ENCODE measurements at regions not wholly inside any gene's neighbourhood (a gene's known extent, or its start where the extent isn't known, plus 50 kb on each side); places are given as distances from the start of the nearest gene placed in this dataset.

DNA sequence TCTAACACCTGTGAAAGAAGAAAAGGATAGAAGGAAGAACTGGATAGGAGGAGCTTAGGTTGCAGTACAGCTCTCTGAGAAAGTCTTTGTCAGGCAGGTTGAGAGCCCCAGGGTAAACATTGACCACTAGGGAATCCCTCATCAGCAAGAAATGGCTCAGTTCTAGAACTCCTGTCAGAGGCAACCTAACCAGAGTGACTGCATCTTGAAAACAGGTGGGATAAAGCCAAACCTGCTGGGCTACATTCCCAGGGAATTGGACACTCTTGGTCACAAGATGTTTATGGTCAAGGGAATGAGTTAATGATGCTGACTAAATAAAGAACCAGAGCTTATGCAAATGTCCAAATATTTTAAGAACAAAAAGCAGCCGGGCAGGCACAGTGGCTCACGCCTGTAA is 108.3 kb upstream of the MED14 start:
- H3K27me3 ChIP-seq (ENCODE audit: control insufficient read depth in 2 of 2, insufficient read depth in 2 of 2, low read length in 2 of 2) = peaks cover 0 to 2% of the 10 kb centered on the region in 2 donors
- peaks cover 9 to 35% of the 10 kb centered on the region in 2 donors for H3K9me3 ChIP-seq (replicated peaks in 1 of 2; ENCODE audit: control insufficient read depth in 1 of 2, insufficient read depth in 1 of 2, low read length in 2 of 2)
- Mint-ChIP-seq H3K4me3 (no peak overlapping the region), H3K36me3 (no peaks in the 10 kb centered on the region), H3K9me3 (peaks cover 10 to 46% (median 31%) of the 10 kb centered on the region in 7 donors), H3K27me3 (ENCODE audit: low read depth in 3 of 3) (peaks cover 0 to 13% (median 1%) of the 10 kb centered on the region in 3 donors), H3K27ac (no peak overlapping the region), H3K4me1 (no peaks in the 10 kb centered on the region)
- no peak overlapping the region for H3K4me3 ChIP-seq (replicated peaks in 1 of 3; ENCODE audit: low read depth in 2 of 3, low read length in 3 of 3)
- TF ChIP-seq, protein P1, sequence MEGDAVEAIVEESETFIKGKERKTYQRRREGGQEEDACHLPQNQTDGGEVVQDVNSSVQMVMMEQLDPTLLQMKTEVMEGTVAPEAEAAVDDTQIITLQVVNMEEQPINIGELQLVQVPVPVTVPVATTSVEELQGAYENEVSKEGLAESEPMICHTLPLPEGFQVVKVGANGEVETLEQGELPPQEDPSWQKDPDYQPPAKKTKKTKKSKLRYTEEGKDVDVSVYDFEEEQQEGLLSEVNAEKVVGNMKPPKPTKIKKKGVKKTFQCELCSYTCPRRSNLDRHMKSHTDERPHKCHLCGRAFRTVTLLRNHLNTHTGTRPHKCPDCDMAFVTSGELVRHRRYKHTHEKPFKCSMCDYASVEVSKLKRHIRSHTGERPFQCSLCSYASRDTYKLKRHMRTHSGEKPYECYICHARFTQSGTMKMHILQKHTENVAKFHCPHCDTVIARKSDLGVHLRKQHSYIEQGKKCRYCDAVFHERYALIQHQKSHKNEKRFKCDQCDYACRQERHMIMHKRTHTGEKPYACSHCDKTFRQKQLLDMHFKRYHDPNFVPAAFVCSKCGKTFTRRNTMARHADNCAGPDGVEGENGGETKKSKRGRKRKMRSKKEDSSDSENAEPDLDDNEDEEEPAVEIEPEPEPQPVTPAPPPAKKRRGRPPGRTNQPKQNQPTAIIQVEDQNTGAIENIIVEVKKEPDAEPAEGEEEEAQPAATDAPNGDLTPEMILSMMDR (IDR thresholded peaks at IDR 0.05) = no peak
- no peak overlapping the region for H3K9ac ChIP-seq (ENCODE audit: insufficient read depth, low read length, poor library complexity, severe bottlenecking)
- no peaks in the 10 kb centered on the region for H3K36me3 ChIP-seq (replicated peaks in 1 of 2; ENCODE audit: control insufficient read depth in 1 of 2, insufficient read depth in 2 of 2, low read length in 2 of 2)
- no peak overlapping the region for H3K27ac ChIP-seq (ENCODE audit: low read depth in 1 of 2, low read length in 2 of 2)
- H4K20me1 ChIP-seq (ENCODE audit: insufficient read depth, low read length) = no peaks in the 10 kb centered on the region
- H3K4me1 ChIP-seq (ENCODE audit: control insufficient read depth in 1 of 2, insufficient read depth in 2 of 2, low read length in 2 of 2) = no peaks in the 10 kb centered on the region
- no CpG with 5 or more reads among the region's 2 CpGs for WGBS (ENCODE audit: insufficient coverage)
- no peak overlapping the region for H3K4me2 ChIP-seq (replicated peaks; ENCODE audit: extremely low read depth, low read length, poor library complexity, severe bottlenecking)
- intact Hi-C loops (cut with micrococcal nuclease) = no loop called here
- no peaks in the 10 kb centered on the region for H3K79me2 ChIP-seq (ENCODE audit: insufficient read depth, low read length)
- no peak overlapping the region for H2AFZ ChIP-seq (ENCODE audit: insufficient read depth, low read depth, low read length, poor library complexity, severe bottlenecking)
- no peak for DNase-seq

DNA sequence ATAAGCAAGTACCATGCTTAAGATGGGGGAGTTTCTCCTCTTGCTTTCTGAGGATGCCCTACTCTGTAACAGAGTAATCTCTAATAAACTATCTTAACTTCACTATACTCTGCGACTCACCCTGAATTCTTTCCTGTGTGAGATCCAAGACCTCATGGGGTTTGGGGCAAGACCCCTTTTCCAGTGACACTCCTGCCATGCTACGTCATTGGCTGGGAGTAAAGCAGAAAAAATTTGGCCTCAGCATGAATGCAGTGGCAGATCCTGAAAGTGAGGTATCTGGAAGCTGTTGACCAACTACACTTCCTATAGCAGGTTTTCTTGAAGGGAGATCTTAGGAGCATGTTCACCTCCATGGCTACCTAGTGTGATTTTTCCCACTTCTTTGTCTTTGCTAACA is 109.1 kb upstream of the MED14 start:
- Mint-ChIP-seq H3K4me1 (no peaks in the 10 kb centered on the region), H3K27me3 (ENCODE audit: low read depth in 3 of 3) (peaks cover 0 to 12% (median 0%) of the 10 kb centered on the region in 3 donors), H3K9me3 (peaks cover 9 to 46% (median 29%) of the 10 kb centered on the region in 7 donors), H3K36me3 (no peaks in the 10 kb centered on the region), H3K4me3 (no peak overlapping the region), H3K27ac (no peak overlapping the region)
- DNase-seq = no peak
- Histone ChIP-seq H3K27ac (ENCODE audit: low read depth in 1 of 2, low read length in 2 of 2) (no peak overlapping the region), H2AFZ (ENCODE audit: insufficient read depth, low read depth, low read length, poor library complexity, severe bottlenecking) (no peak overlapping the region), H3K4me3 (replicated peaks in 1 of 3; ENCODE audit: low read depth in 2 of 3, low read length in 3 of 3) (no peak overlapping the region), H3K4me2 (replicated peaks; ENCODE audit: extremely low read depth, low read length, poor library complexity, severe bottlenecking) (no peak overlapping the region), H3K9me3 (replicated peaks in 1 of 2; ENCODE audit: control insufficient read depth in 1 of 2, insufficient read depth in 1 of 2, low read length in 2 of 2) (peaks cover 9 to 30% of the 10 kb centered on the region in 2 donors), H3K4me1 (ENCODE audit: control insufficient read depth in 1 of 2, insufficient read depth in 2 of 2, low read length in 2 of 2) (no peaks in the 10 kb centered on the region), H3K79me2 (ENCODE audit: insufficient read depth, low read length) (no peaks in the 10 kb centered on the region), H3K27me3 (ENCODE audit: control insufficient read depth in 2 of 2, insufficient read depth in 2 of 2, low read length in 2 of 2) (peaks cover 0 to 2% of the 10 kb centered on the region in 2 donors), H3K9ac (ENCODE audit: insufficient read depth, low read length, poor library complexity, severe bottlenecking) (no peak overlapping the region), H4K20me1 (ENCODE audit: insufficient read depth, low read length) (no peaks in the 10 kb centered on the region), H3K36me3 (replicated peaks in 1 of 2; ENCODE audit: control insufficient read depth in 1 of 2, insufficient read depth in 2 of 2, low read length in 2 of 2) (no peaks in the 10 kb centered on the region)
- TF ChIP-seq, protein P1 (IDR thresholded peaks at IDR 0.05) = no peak
- intact Hi-C loops (cut with micrococcal nuclease) = no loop called here
- no CpG with 5 or more reads among the region's 2 CpGs for WGBS (ENCODE audit: insufficient coverage)
